NCI-H82 treated with DMSO at 0.1 percent for 48 hours (cell line): ENCODE measurements at regions not wholly inside any gene's neighbourhood (a gene's known extent, or its start where the extent isn't known, plus 50 kb on each side); places are given as distances from the start of the nearest gene placed in this dataset.
"Not testable (repeated sequence)": the region's sequence is repeated elsewhere in the genome, so short reads cannot be mapped to it uniquely, and the experiment has no call there.

ENCODE experiments used
- DNase-seq: peaks from one replicate; lab custom pipeline; 2025; ENCODE audit not compliant: unreplicated experiment; lab: John Stamatoyannopoulos, UW

DNA sequence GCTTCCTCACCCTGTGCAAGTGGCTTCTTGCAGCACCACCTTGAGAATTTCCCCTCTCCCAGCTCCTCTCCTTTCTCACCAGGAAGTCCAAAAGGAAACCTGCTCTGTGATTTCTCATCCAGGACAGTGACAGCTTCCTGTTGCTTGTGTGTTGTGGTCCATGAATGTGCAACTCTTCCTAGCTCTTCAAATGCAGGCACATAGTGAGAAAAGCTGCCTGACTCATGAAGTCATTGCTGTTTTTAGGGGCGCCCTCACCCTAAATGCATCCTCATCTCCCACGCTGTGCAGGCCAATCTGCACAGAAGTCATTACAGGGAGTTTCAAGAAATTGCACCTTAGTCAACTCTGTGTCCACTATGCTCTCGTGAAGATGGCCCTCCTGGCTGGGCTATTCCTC lies 112.9 kb upstream of the IGLL5 start:
- DNase-seq = not testable (repeated sequence)

DNA sequence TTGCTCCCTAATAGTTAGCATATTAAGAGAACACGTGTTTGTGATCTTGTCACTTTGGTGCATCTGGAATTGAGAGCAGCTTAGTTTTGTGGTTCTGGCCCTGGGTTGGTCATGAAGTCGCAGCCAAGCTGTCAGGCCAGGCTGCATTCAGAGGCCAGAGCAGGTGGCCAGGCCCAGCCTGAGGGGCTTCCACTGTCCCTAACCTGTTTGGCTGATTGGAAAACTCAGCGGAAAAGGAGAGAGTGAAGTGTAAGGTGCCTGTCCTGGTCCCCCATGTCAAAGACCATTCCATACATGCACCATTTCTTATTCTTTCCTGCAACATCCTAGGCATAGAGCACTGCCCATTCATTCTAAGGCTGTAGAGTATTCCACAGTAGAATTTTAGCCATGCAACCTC lies 111.5 kb upstream of the IGLL5 start:
- DNase-seq = no peak

DNA sequence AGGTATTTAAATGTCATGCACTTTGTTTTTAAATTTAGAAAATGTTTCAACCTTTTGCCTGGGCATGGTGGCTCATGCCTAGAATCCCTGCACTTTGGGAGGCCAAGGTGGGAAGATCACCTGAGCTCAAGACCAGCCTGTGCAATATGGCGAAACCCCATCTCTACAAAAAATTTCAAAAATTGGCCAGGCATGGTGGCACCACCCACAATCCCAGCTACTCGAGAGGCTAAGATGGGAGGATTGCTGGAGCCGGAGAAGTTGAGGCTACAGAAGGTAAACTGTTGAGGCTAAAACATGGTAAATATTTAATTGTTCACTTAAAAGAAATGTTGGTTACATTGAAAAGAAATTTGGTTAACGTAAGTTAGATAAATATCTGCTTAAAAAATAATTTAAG lies 108.4 kb upstream of the IGLL5 start:
- no peak for DNase-seq

DNA sequence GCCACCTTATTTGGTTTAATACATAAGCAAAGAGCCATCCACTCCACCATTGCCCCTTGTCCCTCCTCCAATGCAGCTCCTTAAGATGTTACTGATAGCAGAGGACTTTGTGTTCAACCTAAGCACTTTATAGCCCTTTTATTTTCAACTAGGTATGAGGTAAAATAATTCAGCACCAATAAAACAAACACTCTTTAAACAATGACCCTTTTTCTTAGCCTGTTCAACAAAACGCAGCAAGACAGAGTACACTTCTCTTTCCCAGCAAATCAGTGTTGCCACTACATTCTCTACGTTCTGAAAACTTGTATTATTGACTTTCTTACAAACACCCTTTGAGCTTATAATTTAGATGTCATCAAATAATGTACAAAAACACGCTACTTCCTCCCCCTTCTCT lies 104.0 kb upstream of the IGLL5 start:
- DNase-seq = no peak

DNA sequence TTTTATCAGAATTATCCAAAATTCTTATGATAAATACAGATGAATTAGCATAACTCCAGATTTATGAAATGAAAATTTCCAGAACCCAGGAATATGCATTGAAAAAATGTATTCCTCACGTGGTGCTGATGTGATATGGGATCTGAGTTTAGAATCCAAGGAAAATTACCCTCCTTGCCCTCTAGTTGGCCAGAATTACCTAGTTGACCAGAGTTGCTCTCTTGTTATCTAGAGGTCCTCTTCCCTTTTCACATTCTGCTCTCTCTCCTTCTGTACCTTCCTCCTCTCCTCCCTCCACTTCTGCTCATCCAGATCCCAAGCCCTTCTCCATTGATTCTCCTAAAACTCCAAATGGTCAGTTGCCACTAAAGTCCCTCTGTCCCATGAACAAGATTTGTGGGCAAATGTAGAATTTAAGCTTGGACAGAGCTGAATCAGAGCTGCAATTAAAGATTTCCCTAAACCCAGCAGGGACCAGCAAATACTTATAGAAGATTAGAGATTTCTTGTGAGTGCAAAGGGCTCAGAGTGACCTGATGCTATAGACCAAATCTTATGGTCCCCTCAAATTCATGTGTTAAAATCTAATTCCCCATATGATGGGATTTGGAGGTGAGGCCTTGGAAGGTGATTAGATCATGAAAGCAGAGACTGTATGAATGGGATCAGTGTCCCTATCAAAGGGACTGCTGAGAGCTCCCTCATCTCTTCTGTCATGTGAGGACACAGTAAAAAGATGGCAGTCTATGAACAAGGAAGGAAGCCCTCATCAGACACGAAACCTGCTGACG lies 103.2 kb upstream of the IGLL5 start:
- no peak for DNase-seq

DNA sequence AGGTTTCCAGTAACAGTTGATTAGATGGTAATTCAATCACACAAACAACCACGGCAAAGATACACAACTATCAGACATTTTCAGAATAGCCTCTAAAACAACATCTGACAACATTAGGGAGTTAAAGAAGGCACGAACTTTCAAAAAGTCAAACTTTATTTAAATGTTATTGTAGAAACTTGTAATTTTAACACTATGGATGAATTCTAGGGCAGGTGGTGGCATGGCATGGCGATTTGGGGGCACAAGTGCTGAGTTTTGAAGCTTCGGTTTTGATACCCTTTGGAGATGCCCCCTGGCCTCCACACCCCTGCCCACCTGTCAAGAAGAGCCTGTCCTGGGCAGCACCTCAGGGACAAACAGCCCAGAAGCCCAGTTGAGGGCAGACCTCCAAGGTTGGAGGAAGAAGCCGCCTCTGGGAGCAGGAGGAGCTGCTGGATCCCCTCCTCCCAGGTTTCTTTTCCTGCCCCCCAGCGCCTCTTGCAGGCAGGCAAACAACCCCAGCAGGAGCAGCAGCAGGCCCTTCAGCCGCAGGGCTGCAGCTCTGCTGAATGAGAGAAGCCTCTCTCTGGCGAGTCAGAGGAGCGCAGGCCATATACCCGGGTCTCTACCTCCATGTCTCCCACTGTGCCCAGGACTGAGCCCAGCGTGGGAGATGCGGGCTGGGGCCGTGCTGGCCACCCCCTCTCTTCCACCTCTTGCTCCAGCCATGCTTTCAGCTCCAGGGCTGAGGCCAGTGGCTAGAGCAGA lies 102.1 kb upstream of the IGLL5 start:
- no peak for DNase-seq

DNA sequence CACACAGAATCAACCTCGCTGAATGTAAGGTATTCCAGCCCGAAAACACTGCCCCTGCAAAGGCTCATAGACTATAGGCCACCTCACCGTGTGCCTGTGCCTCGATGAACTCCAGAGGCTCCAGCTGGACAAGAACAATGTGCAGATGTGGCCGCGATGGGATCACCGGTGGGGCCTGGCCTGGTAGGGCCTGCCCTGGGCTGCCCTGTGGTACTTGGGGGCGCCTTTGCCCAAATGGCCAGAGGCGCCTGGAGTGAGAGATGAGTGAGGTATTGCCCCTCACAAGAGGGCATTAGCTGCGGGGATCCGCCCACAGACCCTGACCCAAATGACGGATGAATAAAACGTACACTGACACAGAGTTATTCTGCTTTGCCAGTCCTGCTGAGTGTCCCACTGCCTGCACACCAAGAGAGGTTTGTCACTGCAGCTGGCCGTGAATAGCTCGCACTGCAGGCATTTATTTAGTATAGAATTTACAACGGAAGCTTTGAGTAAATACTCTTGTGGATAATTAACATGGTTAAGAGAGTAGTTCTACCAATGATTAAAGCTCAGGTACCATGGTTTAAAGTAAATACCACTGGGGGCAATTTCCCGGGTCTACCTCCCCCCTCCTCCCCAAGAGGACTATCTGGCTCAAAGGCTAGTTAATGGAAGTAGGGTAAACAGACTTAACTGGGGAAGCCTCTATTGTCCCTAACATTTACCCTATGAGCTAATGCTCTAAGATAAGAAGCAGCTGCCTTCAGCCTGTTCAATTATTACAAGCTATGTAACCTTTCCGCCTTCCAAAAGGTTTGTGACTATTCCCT lies 101.1 kb upstream of the IGLL5 start:
- DNase-seq = no peak

DNA sequence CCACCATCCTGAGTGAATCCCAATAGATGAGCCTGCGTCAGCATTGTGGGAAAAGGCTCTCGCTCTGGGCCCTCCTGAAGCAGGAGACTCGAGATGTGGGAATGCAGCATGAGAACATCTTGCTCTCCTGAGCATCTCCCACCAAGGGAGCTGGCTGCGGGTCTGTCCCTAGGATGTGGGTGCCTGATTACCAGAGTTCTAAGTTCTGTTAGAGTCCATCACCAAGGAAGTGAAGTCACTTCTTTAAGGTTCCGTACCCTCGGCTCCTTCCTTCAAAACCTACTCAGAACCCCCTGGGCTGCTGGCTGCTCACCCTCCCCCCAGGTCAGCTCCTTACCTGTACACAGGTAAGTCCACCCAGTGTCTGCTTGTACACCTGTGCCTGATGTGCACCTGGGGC lies 100.5 kb upstream of the IGLL5 start:
- DNase-seq = no peak

DNA sequence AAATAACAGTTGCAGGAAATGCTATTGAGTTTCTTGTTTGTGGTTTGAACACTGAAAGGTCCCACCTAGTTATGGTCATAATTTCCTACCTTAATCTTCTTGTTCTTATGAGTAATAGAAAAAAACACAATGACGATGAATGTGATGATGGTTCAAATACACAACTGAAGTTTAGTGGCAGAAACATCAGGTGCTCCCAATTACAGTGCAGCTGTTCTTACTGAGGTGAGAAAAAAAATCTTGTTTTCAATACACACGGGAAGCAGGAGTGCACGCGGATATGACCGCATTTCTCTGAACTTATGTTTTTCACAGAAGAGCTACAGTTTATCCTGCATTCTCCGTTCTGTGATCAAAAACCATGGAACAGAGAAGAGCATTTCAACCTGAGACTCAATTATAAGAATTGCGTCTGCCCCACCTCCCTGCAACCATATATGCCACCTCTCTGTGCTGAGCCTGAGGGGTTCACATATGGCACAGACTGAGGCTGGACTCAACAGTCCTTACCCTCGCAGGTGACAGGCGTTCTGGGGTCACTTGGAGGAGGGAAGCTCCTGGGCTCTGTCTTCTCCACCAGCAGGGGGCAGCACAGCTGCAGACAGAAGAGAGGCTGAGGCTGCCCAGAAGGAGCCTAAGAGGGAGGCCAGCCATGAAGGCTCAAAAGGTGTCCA lies 99.7 kb upstream of the IGLL5 start:
- peak; percentile 1 for DNase-seq

DNA sequence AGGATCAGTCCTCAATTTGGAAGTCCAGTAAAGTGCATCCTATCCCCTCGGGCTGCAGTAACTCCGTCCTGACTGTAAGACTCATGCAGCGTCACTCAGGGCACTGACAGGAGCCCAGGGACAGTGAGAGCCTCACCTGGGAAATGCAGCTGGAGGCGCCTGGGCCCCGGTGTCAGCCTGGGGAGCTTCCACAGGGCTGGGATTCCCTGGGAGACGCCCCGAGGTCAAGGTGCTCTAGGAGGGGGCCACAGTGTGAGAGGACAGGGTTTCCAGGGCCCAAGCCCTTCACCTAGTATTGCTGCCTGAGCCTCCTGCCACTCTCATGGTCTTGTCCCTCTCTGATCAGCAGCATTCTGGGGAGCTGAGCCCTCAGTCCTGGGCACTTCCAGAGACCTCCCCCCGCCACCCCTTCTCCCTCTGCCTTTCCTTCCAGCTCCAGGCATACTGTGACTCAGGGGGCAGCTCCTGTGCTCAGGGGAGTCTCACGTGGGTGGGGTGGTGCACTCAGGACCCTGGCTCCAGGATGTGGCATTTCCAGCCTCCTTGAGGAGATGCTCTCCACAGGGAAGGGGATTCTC lies 99.1 kb upstream of the IGLL5 start:
- DNase-seq = no peak

DNA sequence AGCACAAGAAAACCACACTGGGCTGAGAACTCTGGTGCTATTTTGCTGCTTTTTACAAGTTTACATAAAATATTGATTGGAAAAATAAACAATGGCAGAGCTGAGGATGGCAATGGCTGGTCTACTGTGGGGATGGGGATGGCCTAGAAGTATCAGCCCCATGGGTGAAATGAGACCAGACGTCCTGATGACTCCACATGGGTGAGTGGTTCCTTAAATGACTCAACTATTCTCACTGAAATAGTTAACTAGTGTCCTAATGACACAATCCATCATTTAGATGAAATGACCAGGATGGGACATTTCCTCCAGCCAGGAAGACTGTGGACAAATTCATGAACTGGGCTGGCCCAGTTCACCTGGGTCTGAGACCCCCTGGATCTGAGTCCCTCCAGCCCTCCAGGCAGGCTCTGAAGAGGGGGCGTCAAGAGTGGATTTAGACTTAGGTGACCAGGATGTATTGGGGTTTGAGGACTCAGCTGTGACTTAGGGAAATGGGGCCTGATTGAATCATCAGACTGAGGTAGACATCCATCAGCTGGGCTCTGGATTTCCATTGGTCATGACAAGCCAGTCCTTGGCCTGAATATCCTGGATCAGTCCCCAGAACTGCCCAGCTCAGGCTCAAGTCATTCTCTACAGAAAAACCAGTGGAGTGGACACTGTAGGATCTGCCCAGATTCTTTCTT lies 98.2 kb upstream of the IGLL5 start:
- no peak for DNase-seq

DNA sequence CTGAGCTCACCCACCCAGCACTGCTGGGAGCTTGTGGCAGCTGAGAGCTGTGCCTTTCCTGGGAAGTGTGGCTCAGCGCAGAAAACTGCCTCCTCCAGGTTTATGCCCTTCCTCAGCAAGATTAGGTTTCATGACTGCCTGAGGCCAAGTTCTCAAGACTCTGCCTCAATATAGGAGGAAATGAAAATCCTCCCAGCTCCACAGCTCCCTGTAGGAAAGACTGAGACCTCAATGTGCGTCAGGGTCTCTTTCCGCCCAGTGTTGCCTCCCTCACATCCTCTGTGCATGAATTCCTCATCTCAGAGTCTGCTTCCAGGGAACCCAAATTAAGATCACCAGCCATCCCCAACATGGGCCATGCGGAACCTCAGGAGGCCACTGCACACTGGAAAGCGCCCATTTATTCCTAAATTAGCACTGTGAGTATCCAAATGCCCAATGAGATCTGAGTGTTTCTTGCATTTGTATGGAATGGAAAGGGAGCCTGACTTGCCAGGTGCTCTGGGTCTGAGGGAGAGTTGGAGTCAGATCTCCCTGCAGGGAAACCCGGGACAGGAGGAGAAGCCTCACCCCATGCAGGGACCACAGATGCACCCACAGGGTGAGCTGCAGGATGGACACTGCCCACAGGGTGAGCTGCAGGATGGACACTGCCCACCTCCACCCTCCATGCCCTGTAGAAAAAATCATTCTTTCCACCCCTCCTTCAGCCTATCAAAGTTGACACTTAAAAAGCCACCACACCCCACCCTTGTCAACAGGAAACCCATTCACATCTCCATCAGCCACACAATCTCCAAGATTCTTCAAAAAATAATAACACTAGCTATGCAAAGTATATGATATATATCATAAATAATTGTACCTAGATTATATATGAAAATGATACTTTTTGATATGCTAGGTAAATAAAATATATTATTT lies 97.4 kb upstream of the IGLL5 start:
- no peak for DNase-seq

DNA sequence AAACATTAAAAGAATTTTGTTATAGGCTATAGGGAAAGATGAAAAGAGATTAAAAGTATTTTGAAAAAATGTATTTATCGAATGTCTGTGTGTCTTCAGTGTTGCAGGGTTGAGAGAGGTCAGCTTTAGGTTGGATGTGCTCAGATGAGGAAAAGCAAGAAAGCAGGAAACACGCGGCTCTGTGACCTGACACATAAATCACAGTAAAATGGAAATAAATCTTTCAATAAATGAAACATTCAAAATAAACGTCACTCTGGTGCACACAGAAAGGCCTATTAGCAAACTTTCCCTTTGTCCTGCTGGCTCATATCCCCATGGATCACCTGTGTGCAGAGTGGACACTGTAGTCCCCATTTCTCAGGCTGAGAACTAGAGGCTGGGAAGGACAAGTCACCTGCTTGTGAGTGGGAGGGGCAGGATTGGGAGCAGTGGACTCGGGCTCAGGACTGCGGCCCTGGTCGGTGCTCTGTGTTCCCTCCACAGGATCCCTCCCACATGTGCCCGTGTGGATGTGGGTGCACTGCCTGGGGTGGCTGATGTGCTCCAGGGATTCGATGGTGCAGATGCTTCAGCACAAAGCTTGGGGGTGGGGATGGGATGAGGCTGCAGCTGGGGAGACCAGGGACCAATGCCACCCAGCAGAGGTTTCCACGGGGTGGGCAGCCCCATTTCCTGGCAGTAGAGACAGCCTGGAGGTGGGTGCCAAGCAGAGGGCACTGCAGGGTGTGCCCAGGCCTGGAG lies 96.0 kb upstream of the IGLL5 start:
- DNase-seq = no peak

DNA sequence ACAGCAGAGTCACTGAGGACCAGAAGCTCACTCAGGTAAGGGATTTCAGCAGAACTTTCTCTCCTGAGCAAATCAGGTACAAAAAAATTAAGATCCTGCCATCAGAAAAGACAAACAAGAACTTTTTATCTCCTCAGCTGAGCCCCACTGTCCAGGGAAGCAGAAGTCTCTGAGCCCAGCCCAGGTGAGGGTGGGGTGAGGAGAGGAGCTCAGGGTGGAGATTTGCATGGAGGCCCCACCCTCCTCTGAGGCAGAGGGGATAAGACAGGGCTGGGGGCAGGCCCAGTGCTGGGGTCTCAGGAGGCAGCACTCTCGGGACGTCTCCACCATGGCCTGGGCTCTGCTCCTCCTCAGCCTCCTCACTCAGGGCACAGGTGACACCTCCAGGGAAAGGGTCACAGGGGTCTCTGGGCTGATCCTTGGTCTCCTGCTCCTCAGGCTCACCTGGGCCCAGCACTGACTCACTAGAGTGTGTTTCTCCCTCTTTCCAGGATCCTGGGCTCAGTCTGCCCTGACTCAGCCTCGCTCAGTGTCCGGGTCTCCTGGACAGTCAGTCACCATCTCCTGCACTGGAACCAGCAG lies 95.3 kb upstream of the IGLL5 start:
- not testable (repeated sequence) for DNase-seq

DNA sequence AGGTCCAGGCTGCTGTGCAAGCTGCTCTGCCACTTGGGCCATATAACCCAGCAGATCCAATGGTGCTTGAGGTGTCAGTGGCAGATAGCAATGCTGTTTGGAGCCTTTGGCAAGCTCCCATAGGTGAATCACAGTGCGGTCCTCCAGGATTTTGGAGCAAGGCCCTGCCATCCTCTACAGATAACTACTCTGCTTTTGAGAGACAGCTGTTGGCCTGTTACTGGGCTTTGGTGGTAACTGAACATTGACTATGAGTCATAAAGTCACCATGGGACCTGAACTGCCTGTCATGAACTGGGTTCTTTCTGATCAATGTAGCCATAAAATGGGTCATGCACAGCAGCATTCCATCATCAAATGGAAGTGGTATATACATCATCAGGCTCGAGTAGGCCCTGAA lies 92.0 kb upstream of the IGLL5 start:
- DNase-seq = not testable (repeated sequence)

DNA sequence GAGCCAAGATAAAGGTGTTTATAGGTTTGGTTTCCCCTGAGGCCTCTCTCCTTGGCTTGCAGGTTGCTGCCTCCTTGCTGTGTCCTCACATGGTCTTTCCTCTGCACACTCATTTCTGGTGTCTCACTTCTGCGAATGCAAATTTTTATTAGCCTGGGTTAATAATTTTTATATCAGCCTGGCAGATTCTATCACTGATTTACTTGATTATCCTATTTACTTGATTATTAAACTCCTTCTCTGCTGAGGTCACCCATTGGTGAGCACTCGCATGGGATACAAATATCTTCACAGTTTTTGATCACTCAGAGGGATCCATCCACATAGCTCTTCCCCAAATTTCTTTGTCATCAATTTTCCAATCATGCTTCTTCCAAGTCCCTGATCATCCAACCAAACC lies 90.9 kb upstream of the IGLL5 start:
- DNase-seq = no peak

DNA sequence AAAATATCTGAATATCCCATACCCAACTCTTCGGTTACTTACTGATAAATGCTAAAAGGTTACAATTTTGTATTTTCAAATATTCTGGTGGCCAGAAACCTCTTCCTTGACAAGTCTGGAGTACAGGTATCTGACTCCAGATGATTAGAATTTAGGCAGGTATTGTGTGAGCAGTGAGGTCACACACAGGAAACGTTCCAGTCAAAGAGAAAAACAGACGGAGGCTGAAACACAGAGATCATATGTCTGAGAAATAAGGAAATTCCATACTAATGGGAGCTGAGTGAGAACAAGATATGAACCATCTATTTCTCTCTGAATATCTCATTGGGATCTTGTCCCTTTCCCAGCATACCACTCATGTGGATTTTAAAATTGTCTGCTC lies 89.4 kb upstream of the IGLL5 start:
- DNase-seq = no peak

DNA sequence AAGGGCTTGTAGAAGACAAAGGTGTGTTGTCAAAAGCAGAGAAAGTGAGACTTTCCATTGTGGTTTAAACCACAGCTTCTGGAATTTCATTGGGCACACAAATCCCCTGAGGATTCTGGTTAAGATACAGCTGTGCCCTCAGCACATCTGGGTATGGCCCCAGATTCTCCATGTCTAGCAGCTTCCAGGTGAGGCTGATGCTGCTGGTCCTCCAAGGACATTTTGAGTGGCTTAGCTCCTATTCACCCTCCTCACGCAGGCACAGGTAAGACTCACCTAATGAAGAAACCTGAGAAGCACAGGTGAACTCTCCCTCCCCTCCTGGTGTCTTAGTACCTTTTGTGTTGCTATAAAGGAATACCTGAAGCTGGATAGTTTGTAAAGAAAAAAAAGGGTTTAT lies 88.9 kb upstream of the IGLL5 start:
- no peak for DNase-seq
